Lung microvascular endothelial cell (primary cell): ENCODE measurements at regions not wholly inside any gene's neighbourhood (a gene's known extent, or its start where the extent isn't known, plus 50 kb on each side); places are given as distances from the start of the nearest gene placed in this dataset.
"Not testable (repeated sequence)": the region's sequence is repeated elsewhere in the genome, so short reads cannot be mapped to it uniquely, and the experiment has no call there.

ENCODE experiments used
- DNase-seq, 2 donors: peaks; one replicate each; pipeline versions ENCODE4 v3.0.0 to v3.0.0-alpha.2; 2010; ENCODE audit warnings: low read depth in 2 of 2

- no peak for DNase-seq
Observed at GRCh38 chr12:105626653-105627052, 296.2 kb downstream of the C12orf75 start.

- no peak for DNase-seq
Observed at GRCh38 chr12:105637470-105637869, 307.0 kb downstream of the C12orf75 start.

- DNase-seq = no peak
Observed at GRCh38 chr12:105640761-105641160, 310.3 kb downstream of the C12orf75 start.

- peak in 1 of 2 donors; percentile 41 for DNase-seq
Observed at GRCh38 chr12:105641749-105642148, 311.3 kb downstream of the C12orf75 start.

GRCh38 chr12:105644770-105645169 lies 314.3 kb downstream of the C12orf75 start:
- no peak for DNase-seq

- no peak for DNase-seq
Observed at GRCh38 chr12:105654606-105655005, 324.1 kb downstream of the C12orf75 start.

GRCh38 chr12:105658389-105658788 lies 327.9 kb downstream of the C12orf75 start:
- DNase-seq = peak in 1 of 2 donors; percentile 66

- DNase-seq = peak in 1 of 2 donors; percentile 25
Observed at GRCh38 chr12:105659355-105660075, 329.0 kb downstream of the C12orf75 start.

GRCh38 chr12:105664765-105665164 lies 334.3 kb downstream of the C12orf75 start:
- not testable (repeated sequence) for DNase-seq

GRCh38 chr12:105665366-105665765 lies 334.9 kb downstream of the C12orf75 start:
- DNase-seq = no peak

- DNase-seq = no peak
Observed at GRCh38 chr12:105667973-105668743, 337.7 kb downstream of the C12orf75 start.

- no peak for DNase-seq
Observed at GRCh38 chr12:105670672-105671071, 340.2 kb downstream of the C12orf75 start.

GRCh38 chr12:105671720-105672119 lies 341.2 kb downstream of the C12orf75 start:
- DNase-seq = no peak

GRCh38 chr12:105672121-105672975 lies 341.9 kb downstream of the C12orf75 start:
- DNase-seq = peak; percentile 16 to 78

GRCh38 chr12:105674871-105675699 lies 344.6 kb downstream of the C12orf75 start:
- DNase-seq = peak in 1 of 2 donors; percentile 4

GRCh38 chr12:105676694-105677093 lies 346.2 kb downstream of the C12orf75 start:
- peak in 1 of 2 donors; percentile 69 for DNase-seq

GRCh38 chr12:105677672-105678071 lies 347.2 kb downstream of the C12orf75 start:
- DNase-seq = no peak

- no peak for DNase-seq
Observed at GRCh38 chr12:105679982-105680381, 349.5 kb downstream of the C12orf75 start.

- no peak for DNase-seq
Observed at GRCh38 chr12:105681341-105681740, 350.9 kb downstream of the C12orf75 start.

- not testable (repeated sequence) for DNase-seq
Observed at GRCh38 chr12:105682821-105683220, 352.3 kb downstream of the C12orf75 start.

- not testable (repeated sequence) for DNase-seq
Observed at GRCh38 chr12:105683836-105684235, 353.3 kb downstream of the C12orf75 start.
